Fibroblast of lung (primary cell): ENCODE measurements at regions not wholly inside any gene's neighbourhood (a gene's known extent, or its start where the extent isn't known, plus 50 kb on each side); places are given as distances from the start of the nearest gene placed in this dataset.

Experiments used
- DNase-seq, 2 donors: peaks; one replicate each; pipeline versions ENCODE4 v3.0.0 to v3.0.0-alpha.2; 2010; ENCODE audit warnings: low read depth in 2 of 2
- H2AFZ ChIP-seq: 2 replicates; pipeline ENCODE4 v1.5.1; 2012; ENCODE audit warnings: low read length, control low read depth, inconsistent platforms
- H3K27ac ChIP-seq: 2 replicates; pipeline ENCODE4 v1.5.1; 2011; ENCODE audit warnings: low read length, control low read depth; ENCODE audit not compliant: insufficient read depth
- H3K27me3 ChIP-seq: 2 replicates; pipeline ENCODE4 v1.5.1; 2011; ENCODE audit warnings: mild to moderate bottlenecking, low read length; ENCODE audit not compliant: control insufficient read depth, insufficient read depth
- H3K36me3 ChIP-seq: 2 replicates; pipeline ENCODE4 v1.5.1; 2011; ENCODE audit warnings: low read length; ENCODE audit not compliant: control insufficient read depth, insufficient read depth
- H3K4me1 ChIP-seq: 2 replicates; pipeline ENCODE4 v1.5.1; 2011; ENCODE audit warnings: low read length; ENCODE audit not compliant: control insufficient read depth, insufficient read depth; ENCODE audit errors: extremely low read depth
- H3K4me2 ChIP-seq: 2 replicates; pipeline ENCODE4 v1.5.1; 2011; ENCODE audit warnings: low read length, control low read depth; ENCODE audit not compliant: insufficient read depth; ENCODE audit errors: extremely low read depth
- H3K4me3 ChIP-seq, 4 experiments: fragments of 200-600 bp in 1 of 4; sonication (generic) in 1 of 4; replicated peaks in 1 of 4; 2 replicates each; pipeline ENCODE4 v1.5.1; 2011 to 2016; ENCODE audit warnings: low read length in 4 of 4, low read depth in 3 of 4, mild to moderate bottlenecking in 3 of 4, control low read depth in 2 of 4, inconsistent platforms in 1 of 4, mixed read lengths in 1 of 4; ENCODE audit not compliant: insufficient read depth in 1 of 4; ENCODE audit errors: control extremely low read depth in 1 of 4
- H3K79me2 ChIP-seq: 2 replicates; pipeline ENCODE4 v1.5.1; 2012; ENCODE audit warnings: mild to moderate bottlenecking, low read length, inconsistent platforms; ENCODE audit not compliant: control insufficient read depth, insufficient read depth
- H3K9ac ChIP-seq: 2 replicates; pipeline ENCODE4 v1.5.1; 2011; ENCODE audit warnings: mild to moderate bottlenecking, low read length, control low read depth; ENCODE audit not compliant: insufficient read depth
- H3K9me3 ChIP-seq: 2 replicates; pipeline ENCODE4 v1.5.1; 2012; ENCODE audit warnings: low read depth, low read length; ENCODE audit not compliant: control insufficient read depth, insufficient read depth
- H4K20me1 ChIP-seq: 2 replicates; pipeline ENCODE4 v1.5.1; 2011; ENCODE audit warnings: low read length; ENCODE audit not compliant: control insufficient read depth, insufficient read depth; ENCODE audit errors: extremely low read depth
- CTCF ChIP-seq, 2 donors: IDR thresholded peaks in 1 of 2; conservative IDR thresholded peaks in 1 of 2; 1 replicate in 1 of 2; 2 replicates in 1 of 2; pipeline ENCODE4 v1.5.1; 2011 to 2012; ENCODE audit warnings: low read length in 2 of 2, control low read depth in 1 of 2, inconsistent platforms in 1 of 2, low read depth in 1 of 2, mild to moderate bottlenecking in 1 of 2
- EZH2 ChIP-seq: IDR thresholded peaks from 2 replicates; pipeline ENCODE4 v1.5.1; 2012; ENCODE audit warnings: low read length, control low read depth, mild to moderate bottlenecking; ENCODE audit errors: missing control alignments

GRCh38 chr3:72473156-72473555, 375.1 kb downstream of the SHQ1 start:
- Histone ChIP-seq H4K20me1 (no peaks in the 10 kb centered on the region), H3K79me2 (no peaks in the 10 kb centered on the region), H3K4me3 (no peak overlapping the region), H3K9ac (no peak overlapping the region), H3K36me3 (no peaks in the 10 kb centered on the region), H3K4me2 (no peak overlapping the region), H3K4me1 (no peaks in the 10 kb centered on the region), H3K27ac (no peak overlapping the region), H2AFZ (no peak overlapping the region), H3K9me3 (no peaks in the 10 kb centered on the region), H3K27me3 (peaks cover under 1% of the 10 kb centered on the region)
- no peak for DNase-seq
- TF ChIP-seq EZH2 = no peak
- TF ChIP-seq CTCF (conservative IDR thresholded peaks at IDR 0.05 in 1 of 2, IDR thresholded peaks at IDR 0.05 in 1 of 2; ENCODE audit: low read depth in 1 of 2, low read length in 2 of 2) = no peak

GRCh38 chr3:72470904-72471417, 377.3 kb downstream of the SHQ1 start:
- Histone ChIP-seq H3K79me2 (no peaks in the 10 kb centered on the region), H3K4me2 (no peak overlapping the region), H3K9me3 (no peaks in the 10 kb centered on the region), H3K27me3 (peaks cover 15% of the 10 kb centered on the region), H4K20me1 (no peaks in the 10 kb centered on the region), H2AFZ (no peak overlapping the region), H3K4me1 (no peaks in the 10 kb centered on the region), H3K9ac (no peak overlapping the region), H3K36me3 (no peaks in the 10 kb centered on the region), H3K4me3 (no peak overlapping the region), H3K27ac (no peak overlapping the region)
- DNase-seq = no peak
- TF ChIP-seq CTCF (conservative IDR thresholded peaks at IDR 0.05 in 1 of 2, IDR thresholded peaks at IDR 0.05 in 1 of 2; ENCODE audit: low read depth in 1 of 2, low read length in 2 of 2) = no peak
- TF ChIP-seq EZH2 = no peak

DNA sequence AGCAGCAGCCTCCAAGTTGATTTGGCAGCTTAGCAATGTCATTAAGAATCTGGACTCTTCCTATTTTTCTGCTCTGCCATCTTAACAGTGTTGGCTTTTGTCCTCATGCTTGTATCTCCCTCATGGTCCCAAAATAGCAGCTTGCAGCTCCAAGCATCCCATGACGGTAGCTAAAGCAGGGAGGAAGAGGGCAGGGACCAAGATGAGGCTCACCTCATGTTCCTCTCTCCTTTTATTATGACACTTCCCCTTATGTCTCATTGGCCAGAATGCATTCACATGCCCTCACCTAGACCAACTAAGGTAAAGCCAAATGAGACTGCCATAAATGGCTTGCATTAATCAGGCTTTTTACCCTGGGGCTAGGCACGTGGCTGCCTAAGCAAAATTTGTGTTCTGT, 382.4 kb downstream of the SHQ1 start:
- H3K4me1 ChIP-seq = no peaks in the 10 kb centered on the region
- H3K4me3 ChIP-seq = no peak overlapping the region
- H4K20me1 ChIP-seq = no peaks in the 10 kb centered on the region
- no peak overlapping the region for H2AFZ ChIP-seq
- no peak for DNase-seq
- H3K79me2 ChIP-seq = no peaks in the 10 kb centered on the region
- H3K9me3 ChIP-seq = no peaks in the 10 kb centered on the region
- no peak overlapping the region for H3K27ac ChIP-seq
- no peak overlapping the region for H3K4me2 ChIP-seq
- no peak overlapping the region for H3K9ac ChIP-seq
- no peaks in the 10 kb centered on the region for H3K36me3 ChIP-seq
- H3K27me3 ChIP-seq = peaks cover 20% of the 10 kb centered on the region
- TF ChIP-seq EZH2 (no peak), CTCF (conservative IDR thresholded peaks at IDR 0.05 in 1 of 2, IDR thresholded peaks at IDR 0.05 in 1 of 2; ENCODE audit: low read depth in 1 of 2, low read length in 2 of 2) (no peak)
